Hematopoietic multipotent progenitor cell treated with erythropoietin and hydrocortisone succinate and interleukin-3 and kit ligand, for 4 days (in vitro differentiated cells): ENCODE measurements at regions not wholly inside any gene's neighbourhood (a gene's known extent, or its start where the extent isn't known, plus 50 kb on each side); places are given as distances from the start of the nearest gene placed in this dataset.
A peak's percentile ranks its signal among the peaks of the same experiment; 100 is the strongest.
"Not testable (repeated sequence)": the region's sequence is repeated elsewhere in the genome, so short reads cannot be mapped to it uniquely, and the experiment has no call there.

Source experiments
- DNase-seq: peaks from one replicate; pipeline ENCODE4 v3.0.0-alpha.2; 2015

GRCh38 chr16:6837722-6838121 lies 494.9 kb upstream of the RBFOX1 start:
- no peak for DNase-seq

- no peak for DNase-seq
Observed at GRCh38 chr16:6836766-6837165, 495.9 kb upstream of the RBFOX1 start.

GRCh38 chr16:6835941-6836340 lies 496.7 kb upstream of the RBFOX1 start:
- no peak for DNase-seq

- DNase-seq, result no peak
Observed at GRCh38 chr16:6835516-6835915, 497.1 kb upstream of the RBFOX1 start.

GRCh38 chr16:6828690-6829089 lies 504.0 kb upstream of the RBFOX1 start:
- DNase-seq, result no peak

GRCh38 chr16:6827931-6828330 lies 504.7 kb upstream of the RBFOX1 start:
- no peak for DNase-seq

- DNase-seq, result peak; percentile 70
Observed at GRCh38 chr16:6827267-6827666, 505.4 kb upstream of the RBFOX1 start.

GRCh38 chr16:6822041-6822440 lies 510.6 kb upstream of the RBFOX1 start:
- DNase-seq, result no peak

- DNase-seq, result no peak
Observed at GRCh38 chr16:6804461-6804860, 528.2 kb upstream of the RBFOX1 start.

GRCh38 chr16:6803176-6803575 lies 529.5 kb upstream of the RBFOX1 start:
- no peak for DNase-seq

GRCh38 chr16:6797223-6797622 lies 535.4 kb upstream of the RBFOX1 start:
- DNase-seq, result no peak

- DNase-seq, result no peak
Observed at GRCh38 chr16:6777624-6778023, 555.0 kb upstream of the RBFOX1 start.

- DNase-seq, result no peak
Observed at GRCh38 chr16:6775712-6776111, 556.9 kb upstream of the RBFOX1 start.

- peak; percentile 59 for DNase-seq
Observed at GRCh38 chr16:6771956-6772355, 560.7 kb upstream of the RBFOX1 start.

GRCh38 chr16:6753553-6753952 lies 579.1 kb upstream of the RBFOX1 start:
- DNase-seq, result no peak

- DNase-seq, result peak; percentile 52
Observed at GRCh38 chr16:6751191-6751590, 581.5 kb upstream of the RBFOX1 start.

GRCh38 chr16:6749698-6750097 lies 582.9 kb upstream of the RBFOX1 start:
- DNase-seq, result peak; percentile 48

- not testable (repeated sequence) for DNase-seq
Observed at GRCh38 chr16:6736302-6736701, 596.3 kb upstream of the RBFOX1 start.

GRCh38 chr16:6735631-6736030 lies 597.0 kb upstream of the RBFOX1 start:
- no peak for DNase-seq

- no peak for DNase-seq
Observed at GRCh38 chr16:6732166-6732565, 600.5 kb upstream of the RBFOX1 start.

GRCh38 chr16:6728381-6728780 lies 604.3 kb upstream of the RBFOX1 start:
- no peak for DNase-seq

GRCh38 chr16:6726621-6727020 lies 606.0 kb upstream of the RBFOX1 start:
- DNase-seq, result no peak

- peak; percentile 62 for DNase-seq
Observed at GRCh38 chr16:6725634-6726331, 606.9 kb upstream of the RBFOX1 start.

- not testable (repeated sequence) for DNase-seq
Observed at GRCh38 chr16:6725206-6725605, 607.4 kb upstream of the RBFOX1 start.

GRCh38 chr16:6722786-6723185 lies 609.9 kb upstream of the RBFOX1 start:
- no peak for DNase-seq
